ENCODE measurements at regions not wholly inside any gene's neighbourhood (a gene's known extent, or its start where the extent isn't known, plus 50 kb on each side); places are given as distances from the start of the nearest gene placed in this dataset.

- TF ChIP-seq CTCF (IDR thresholded peaks at IDR 0.05) (no peak), POLR2A (IDR thresholded peaks at IDR 0.05) (no peak), EP300 (IDR thresholded peaks at IDR 0.05) (no peak)
These were observed 721.3 kb upstream of the PCDH9 start for GRCh38 chr13:67951431-67951830.
